Subcutaneous abdominal adipose tissue (tissue), 5 donors: ENCODE measurements at regions not wholly inside any gene's neighbourhood (a gene's known extent, or its start where the extent isn't known, plus 50 kb on each side); places are given as distances from the start of the nearest gene placed in this dataset.

Experiments
- H3K27ac ChIP-seq: one replicate; pipeline ENCODE4 v1.7.0; 2013; ENCODE audit warnings: low read depth, mild to moderate bottlenecking, inconsistent platforms, low read length, moderate library complexity
- H3K27me3 ChIP-seq, 5 donors: one replicate each; pipeline ENCODE4 v1.7.0; 2013; ENCODE audit warnings: low read length in 5 of 5, inconsistent platforms in 1 of 5; ENCODE audit not compliant: control insufficient read depth in 5 of 5, insufficient read depth in 4 of 5
- H3K36me3 ChIP-seq, 5 donors: one replicate each; pipeline ENCODE4 v1.7.0; 2013; ENCODE audit warnings: low read length in 5 of 5; ENCODE audit not compliant: control insufficient read depth in 5 of 5, insufficient read depth in 5 of 5
- H3K4me1 ChIP-seq, 5 donors: one replicate each; pipeline ENCODE4 v1.7.0; 2013; ENCODE audit warnings: low read length in 5 of 5, mild to moderate bottlenecking in 3 of 5, moderate library complexity in 1 of 5; ENCODE audit not compliant: control insufficient read depth in 5 of 5, insufficient read depth in 5 of 5
- H3K4me3 ChIP-seq, 5 donors: one replicate each; pipeline ENCODE4 v1.7.0; 2013; ENCODE audit warnings: low read length in 5 of 5, low read depth in 1 of 5
- H3K9ac ChIP-seq, 5 donors: one replicate each; pipeline ENCODE4 v1.7.0; 2013; ENCODE audit warnings: low read length in 5 of 5, mild to moderate bottlenecking in 4 of 5, moderate library complexity in 3 of 5
- H3K9me3 ChIP-seq, 5 donors: one replicate each; pipeline ENCODE4 v1.7.0; 2013; ENCODE audit warnings: low read length in 5 of 5; ENCODE audit not compliant: control insufficient read depth in 5 of 5
- donor health status: healthy.
- donor health status: healthy.
- donor health status: healthy.
- donor health status: healthy.
- donor health status: healthy.

- H3K36me3 ChIP-seq = no peaks in the 10 kb centered on the region
- no peaks in the 10 kb centered on the region for H3K9me3 ChIP-seq
- H3K4me3 ChIP-seq = no peak overlapping the region
- H3K9ac ChIP-seq = no peak overlapping the region
- H3K4me1 ChIP-seq = peaks cover 0 to 35% (median 14%) of the 10 kb centered on the region in 5 donors
- H3K27me3 ChIP-seq = peaks cover 0 to 2% (median 0%) of the 10 kb centered on the region in 5 donors
- no peak overlapping the region for H3K27ac ChIP-seq
Observed at GRCh38 chr10:129398711-129399141, 68.3 kb upstream of the MGMT start.

- Histone ChIP-seq H3K27ac (no peak overlapping the region), H3K4me3 (no peak overlapping the region), H3K27me3 (peaks cover 0 to 2% (median 0%) of the 10 kb centered on the region in 5 donors)
Observed at GRCh38 chr10:129400426-129400825, 66.6 kb upstream of the MGMT start.

GRCh38 chr10:129402459-129402858, 64.6 kb upstream of the MGMT start:
- no peaks in the 10 kb centered on the region for H3K36me3 ChIP-seq
- no peak overlapping the region for H3K9ac ChIP-seq
- peaks cover 0 to 25% (median 13%) of the 10 kb centered on the region in 5 donors for H3K4me1 ChIP-seq
- no peaks in the 10 kb centered on the region for H3K9me3 ChIP-seq
- peaks cover 0 to 2% (median 0%) of the 10 kb centered on the region in 5 donors for H3K27me3 ChIP-seq
- H3K4me3 ChIP-seq = peak overlapping the region in 1 of 5 donors; percentile 22
- H3K27ac ChIP-seq = no peak overlapping the region

More at GRCh38 chr10:129400426-129400825, 66.6 kb upstream of the MGMT start:
- H3K9ac ChIP-seq = no peak overlapping the region
- H3K4me1 ChIP-seq = peaks cover 0 to 32% (median 14%) of the 10 kb centered on the region in 5 donors
- no peaks in the 10 kb centered on the region for H3K9me3 ChIP-seq
- no peaks in the 10 kb centered on the region for H3K36me3 ChIP-seq

- no peak overlapping the region for H3K27ac ChIP-seq
- no peaks in the 10 kb centered on the region for H3K9me3 ChIP-seq
- H3K4me3 ChIP-seq = no peak overlapping the region
- no peaks in the 10 kb centered on the region for H3K36me3 ChIP-seq
- H3K9ac ChIP-seq = no peak overlapping the region
- H3K4me1 ChIP-seq = peaks cover 0 to 10% (median 0%) of the 10 kb centered on the region in 5 donors
- peaks cover 0 to 2% (median 0%) of the 10 kb centered on the region in 5 donors for H3K27me3 ChIP-seq
Observed at GRCh38 chr10:129404091-129404490, 63.0 kb upstream of the MGMT start.

GRCh38 chr10:129405389-129405788, 61.7 kb upstream of the MGMT start:
- Histone ChIP-seq H3K36me3 (no peaks in the 10 kb centered on the region), H3K4me3 (no peak overlapping the region), H3K27ac (no peak overlapping the region), H3K4me1 (peaks cover 0 to 11% (median 0%) of the 10 kb centered on the region in 5 donors), H3K9me3 (no peaks in the 10 kb centered on the region), H3K9ac (no peak overlapping the region), H3K27me3 (peaks cover 0 to 2% (median 0%) of the 10 kb centered on the region in 5 donors)

GRCh38 chr10:129410688-129411392, 56.2 kb upstream of the MGMT start:
- Histone ChIP-seq H3K27me3 (no peaks in the 10 kb centered on the region), H3K9ac (peak overlapping the region in 1 of 5 donors; percentile 53), H3K27ac (peak overlapping the region; percentile 6), H3K4me3 (peak overlapping the region in 2 of 5 donors; percentile 4 to 16), H3K9me3 (no peaks in the 10 kb centered on the region), H3K4me1 (peaks cover 0 to 42% (median 7%) of the 10 kb centered on the region in 5 donors), H3K36me3 (no peaks in the 10 kb centered on the region)

- H3K4me1 ChIP-seq = peaks cover 0 to 43% (median 7%) of the 10 kb centered on the region in 5 donors
- H3K27ac ChIP-seq = peak overlapping the region; percentile 6
- no peaks in the 10 kb centered on the region for H3K27me3 ChIP-seq
- H3K9me3 ChIP-seq = no peaks in the 10 kb centered on the region
- peak overlapping the region in 2 of 5 donors; percentile 4 to 16 for H3K4me3 ChIP-seq
- H3K36me3 ChIP-seq = no peaks in the 10 kb centered on the region
- no peak overlapping the region for H3K9ac ChIP-seq
Observed at GRCh38 chr10:129411393-129411705, 55.7 kb upstream of the MGMT start.

- Histone ChIP-seq H3K4me1 (peaks cover 0 to 47% (median 7%) of the 10 kb centered on the region in 5 donors), H3K27ac (peak overlapping the region; percentile 6), H3K36me3 (no peaks in the 10 kb centered on the region), H3K4me3 (no peak overlapping the region), H3K9ac (no peak overlapping the region), H3K9me3 (no peaks in the 10 kb centered on the region), H3K27me3 (no peaks in the 10 kb centered on the region)
Observed at GRCh38 chr10:129411772-129412171, 55.3 kb upstream of the MGMT start.

GRCh38 chr10:129413024-129413423, 54.0 kb upstream of the MGMT start:
- Histone ChIP-seq H3K4me3 (no peak overlapping the region), H3K36me3 (no peaks in the 10 kb centered on the region), H3K27ac (no peak overlapping the region), H3K9ac (no peak overlapping the region), H3K4me1 (peaks cover 0 to 55% (median 7%) of the 10 kb centered on the region in 5 donors), H3K9me3 (no peaks in the 10 kb centered on the region), H3K27me3 (no peaks in the 10 kb centered on the region)

GRCh38 chr10:129415215-129416140, 51.6 kb upstream of the MGMT start:
- no peak overlapping the region for H3K27ac ChIP-seq
- H3K9ac ChIP-seq = no peak overlapping the region
- no peaks in the 10 kb centered on the region for H3K36me3 ChIP-seq
- no peak overlapping the region for H3K4me3 ChIP-seq
- H3K27me3 ChIP-seq = peaks cover 0 to 2% (median 0%) of the 10 kb centered on the region in 5 donors
- H3K9me3 ChIP-seq = no peaks in the 10 kb centered on the region
- H3K4me1 ChIP-seq = peaks cover 0 to 68% (median 7%) of the 10 kb centered on the region in 5 donors
